Activated naive CD8-positive, alpha-beta T cell (primary cell): ENCODE measurements at regions not wholly inside any gene's neighbourhood (a gene's known extent, or its start where the extent isn't known, plus 50 kb on each side); places are given as distances from the start of the nearest gene placed in this dataset.
"Not testable (repeated sequence)": the region's sequence is repeated elsewhere in the genome, so short reads cannot be mapped to it uniquely, and the experiment has no call there.

Experiments
- H3K27ac Mint-ChIP-seq: one replicate; pipeline ENCODE4 v1.8.0; 2021; ENCODE audit warnings: mixed read lengths
- H3K27me3 Mint-ChIP-seq: one replicate; pipeline ENCODE4 v1.8.0; 2021; ENCODE audit warnings: mixed read lengths
- H3K36me3 Mint-ChIP-seq: one replicate; pipeline ENCODE4 v1.8.0; 2021; ENCODE audit warnings: mixed read lengths
- H3K4me1 Mint-ChIP-seq: one replicate; pipeline ENCODE4 v1.8.0; 2021; ENCODE audit warnings: low read depth, mixed read lengths
- H3K4me3 Mint-ChIP-seq: one replicate; pipeline ENCODE4 v1.8.0; 2021; ENCODE audit warnings: mild to moderate bottlenecking, mixed read lengths
- H3K9me3 Mint-ChIP-seq: one replicate; pipeline ENCODE4 v1.8.0; 2021; ENCODE audit warnings: low read depth, mixed read lengths

DNA sequence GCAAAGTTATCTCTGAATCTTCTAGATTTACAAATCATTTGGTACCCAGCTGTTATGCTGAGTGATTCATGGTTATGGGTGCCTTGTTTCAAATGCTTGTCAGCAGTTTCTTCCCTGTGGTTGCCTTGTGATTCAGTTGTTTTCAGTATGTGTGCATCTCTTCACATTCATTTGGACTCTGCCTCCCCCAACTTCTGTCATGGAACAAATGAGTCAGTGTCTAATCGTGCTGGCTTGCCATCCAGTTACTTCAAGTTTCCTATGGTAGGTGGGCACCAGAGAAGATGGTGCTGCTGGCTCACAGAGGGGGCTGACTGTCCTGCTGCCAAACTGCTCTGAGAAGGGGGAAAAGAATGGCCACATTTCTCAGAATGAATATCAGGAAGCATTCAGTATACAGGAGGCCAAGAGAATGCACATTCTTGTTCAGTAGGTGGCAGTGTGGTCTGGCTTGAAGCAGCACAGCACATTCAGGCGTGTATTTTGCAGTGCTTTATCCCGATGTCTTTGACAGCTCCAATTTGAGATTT lies 260.9 kb downstream of the GLUD2 start:
- Mint-ChIP-seq H3K9me3 (no peaks in the 10 kb centered on the region), H3K27me3 (no peaks in the 10 kb centered on the region), H3K4me1 (peaks cover 17% of the 10 kb centered on the region), H3K27ac (peak overlapping the region; percentile 78), H3K4me3 (no peak overlapping the region), H3K36me3 (no peaks in the 10 kb centered on the region)

DNA sequence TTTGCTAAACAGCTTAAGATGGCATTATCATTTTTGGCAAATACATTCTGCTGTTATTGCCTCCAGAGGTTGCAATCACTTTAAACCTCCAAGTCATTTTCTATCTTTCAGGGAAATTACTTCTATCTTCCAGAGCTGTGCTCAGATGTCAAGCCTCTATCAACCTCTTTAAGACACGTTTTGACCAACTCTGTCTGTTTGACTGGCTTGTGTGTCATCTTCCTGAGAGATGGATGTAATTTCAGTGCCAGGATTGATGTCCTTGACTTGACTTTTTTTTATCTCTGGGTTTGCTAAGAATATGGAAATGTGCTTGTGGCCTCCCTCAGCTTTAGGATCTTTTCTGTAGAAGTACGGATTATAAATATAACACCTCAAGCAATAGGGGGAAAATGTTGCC lies 263.4 kb downstream of the GLUD2 start:
- no peak overlapping the region for H3K4me3 Mint-ChIP-seq

DNA sequence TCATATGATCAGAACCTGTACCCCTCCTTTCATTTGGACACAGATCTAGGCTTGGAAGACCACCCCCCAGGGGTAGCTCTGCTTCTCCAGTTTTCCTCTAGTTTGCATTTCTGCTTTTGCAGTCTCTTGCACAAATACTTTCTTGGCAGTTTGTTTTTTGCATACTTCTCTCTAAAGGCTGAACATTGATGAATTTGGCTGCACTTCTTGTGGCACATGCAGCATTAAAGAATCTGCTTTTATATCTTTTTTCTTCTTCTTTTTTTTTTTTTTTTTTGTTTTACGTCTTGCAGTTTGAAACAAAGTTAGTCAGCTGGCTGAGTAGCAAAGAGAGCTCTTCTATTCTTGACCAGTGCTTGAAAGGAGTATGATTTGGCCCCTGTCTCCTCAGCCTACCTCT lies 273.0 kb downstream of the GLUD2 start:
- Mint-ChIP-seq H3K9me3 (no peaks in the 10 kb centered on the region), H3K4me1 (no peaks in the 10 kb centered on the region), H3K4me3 (no peak overlapping the region), H3K27me3 (no peaks in the 10 kb centered on the region), H3K36me3 (no peaks in the 10 kb centered on the region), H3K27ac (no peak overlapping the region)

More for the DNA sequence above, 263.4 kb downstream of the GLUD2 start:
- H3K9me3 Mint-ChIP-seq, result no peaks in the 10 kb centered on the region
- no peaks in the 10 kb centered on the region for H3K27me3 Mint-ChIP-seq
- peaks cover 17% of the 10 kb centered on the region for H3K4me1 Mint-ChIP-seq
- no peaks in the 10 kb centered on the region for H3K36me3 Mint-ChIP-seq
- no peak overlapping the region for H3K27ac Mint-ChIP-seq

DNA sequence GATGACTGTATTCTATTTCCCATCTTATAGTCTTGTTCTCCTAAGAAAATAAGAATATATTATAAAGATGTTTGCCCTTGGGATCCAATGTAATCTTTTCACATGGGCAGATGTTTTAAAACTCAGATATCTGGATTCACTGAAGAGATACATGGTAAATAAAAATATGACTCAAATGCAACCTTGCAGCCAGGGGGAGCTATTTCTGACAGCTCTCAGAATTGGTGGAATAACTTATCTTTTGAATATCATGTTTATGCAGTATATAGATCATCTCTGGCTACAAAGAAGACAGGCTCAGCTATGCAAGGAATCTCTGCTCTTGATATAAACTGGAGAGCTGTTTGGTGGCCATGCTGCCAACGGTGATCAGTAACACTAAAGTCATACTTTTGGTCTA lies 274.7 kb downstream of the GLUD2 start:
- Mint-ChIP-seq H3K27me3 (no peaks in the 10 kb centered on the region), H3K27ac (no peak overlapping the region), H3K4me3 (no peak overlapping the region), H3K9me3 (no peaks in the 10 kb centered on the region), H3K36me3 (no peaks in the 10 kb centered on the region), H3K4me1 (no peaks in the 10 kb centered on the region)

DNA sequence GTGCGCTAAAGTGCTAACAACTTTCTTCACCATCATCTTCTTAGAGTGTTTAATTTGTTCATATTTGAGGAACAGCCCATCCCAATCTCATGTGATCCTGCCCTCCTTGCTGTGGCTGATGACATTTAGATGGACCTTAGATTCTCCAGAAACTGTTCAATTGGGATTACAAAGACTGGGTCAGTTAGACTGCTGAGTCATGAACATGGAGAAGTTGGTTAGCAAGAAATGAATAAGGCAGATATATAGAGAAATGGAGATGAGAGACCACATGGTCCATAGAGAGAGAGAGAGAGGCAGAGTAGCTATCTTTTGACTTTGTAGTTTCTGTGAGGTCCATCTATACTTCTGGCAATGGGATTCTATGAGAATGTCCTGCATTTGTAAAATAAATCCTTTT lies 275.9 kb downstream of the GLUD2 start:
- no peaks in the 10 kb centered on the region for H3K27me3 Mint-ChIP-seq
- H3K4me1 Mint-ChIP-seq, result no peaks in the 10 kb centered on the region
- H3K27ac Mint-ChIP-seq, result no peak overlapping the region
- no peaks in the 10 kb centered on the region for H3K36me3 Mint-ChIP-seq
- no peak overlapping the region for H3K4me3 Mint-ChIP-seq
- no peaks in the 10 kb centered on the region for H3K9me3 Mint-ChIP-seq

DNA sequence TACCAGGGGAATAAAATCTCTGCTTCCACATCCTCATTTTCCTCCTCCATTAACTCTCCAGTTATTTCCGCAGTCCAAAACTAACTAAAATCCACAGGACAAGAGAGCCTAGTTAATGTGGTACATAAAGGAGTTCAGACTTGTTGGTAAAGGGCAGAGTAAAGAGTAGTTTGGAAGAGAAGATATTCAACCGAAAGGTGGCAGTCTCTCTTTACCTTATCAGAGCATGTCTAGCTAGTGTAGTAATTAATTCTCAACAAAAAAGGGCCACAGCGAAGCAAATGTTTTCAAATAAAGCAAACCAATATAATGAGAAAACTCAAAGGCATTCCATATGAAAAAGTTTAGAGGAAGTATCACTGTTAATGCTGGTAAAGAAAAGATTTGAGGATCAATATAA lies 286.5 kb downstream of the GLUD2 start:
- Mint-ChIP-seq H3K27ac (no peak overlapping the region), H3K36me3 (no peaks in the 10 kb centered on the region), H3K4me1 (no peaks in the 10 kb centered on the region), H3K27me3 (no peaks in the 10 kb centered on the region), H3K4me3 (no peak overlapping the region), H3K9me3 (no peaks in the 10 kb centered on the region)

DNA sequence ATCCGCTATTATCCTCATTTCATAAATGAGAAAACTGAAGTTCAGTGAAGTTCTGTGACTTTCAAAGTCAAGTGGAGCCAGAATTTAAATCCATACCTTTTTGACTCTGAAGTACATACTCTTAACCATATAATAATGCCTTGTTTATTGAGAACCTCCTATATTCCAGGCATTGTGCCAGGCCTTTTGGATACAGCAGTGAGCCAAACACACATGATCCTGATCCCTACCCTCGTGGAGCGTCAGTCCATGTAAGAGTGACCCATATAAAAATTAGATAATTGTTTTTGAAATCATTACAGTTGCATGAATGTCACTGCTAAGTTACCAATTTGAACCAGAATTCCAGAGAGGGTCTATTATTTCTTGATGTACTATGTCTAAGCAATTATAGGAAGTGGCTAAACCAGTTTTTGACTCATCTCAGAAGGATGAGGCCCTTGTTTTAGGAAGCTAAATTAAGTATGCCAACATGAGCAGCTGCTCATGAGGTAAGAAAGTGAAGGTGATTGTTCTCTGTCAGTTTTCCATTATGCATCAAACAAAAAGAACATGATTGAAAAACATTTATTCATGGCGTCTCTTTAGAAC lies 289.5 kb downstream of the GLUD2 start:
- H3K27me3 Mint-ChIP-seq, result no peaks in the 10 kb centered on the region
- no peaks in the 10 kb centered on the region for H3K4me1 Mint-ChIP-seq

DNA sequence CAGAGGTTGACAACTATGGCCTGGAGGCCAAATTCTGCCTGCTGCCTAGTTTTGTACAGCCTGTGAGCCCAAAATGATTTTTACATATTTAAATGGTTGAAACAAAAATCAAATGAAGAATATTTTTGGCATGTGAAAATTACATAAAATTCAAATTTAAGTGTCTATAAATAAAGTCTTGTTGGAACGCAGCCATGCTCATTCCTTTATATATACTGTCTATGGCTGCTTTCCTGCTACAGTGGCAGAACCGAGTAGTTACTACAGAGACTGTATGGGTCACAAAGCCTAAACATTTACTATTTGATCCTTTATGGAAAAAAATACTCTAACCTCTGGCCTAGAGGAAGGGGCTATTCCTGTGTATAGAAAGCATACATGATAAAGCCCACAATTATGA lies 290.4 kb downstream of the GLUD2 start:
- Mint-ChIP-seq H3K4me1 (no peaks in the 10 kb centered on the region), H3K27me3 (no peaks in the 10 kb centered on the region), H3K27ac (no peak overlapping the region), H3K36me3 (no peaks in the 10 kb centered on the region), H3K9me3 (no peaks in the 10 kb centered on the region), H3K4me3 (no peak overlapping the region)

More for the DNA sequence above, 289.5 kb downstream of the GLUD2 start:
- Mint-ChIP-seq H3K4me3 (no peak overlapping the region), H3K36me3 (no peaks in the 10 kb centered on the region), H3K27ac (no peak overlapping the region), H3K9me3 (no peaks in the 10 kb centered on the region)

DNA sequence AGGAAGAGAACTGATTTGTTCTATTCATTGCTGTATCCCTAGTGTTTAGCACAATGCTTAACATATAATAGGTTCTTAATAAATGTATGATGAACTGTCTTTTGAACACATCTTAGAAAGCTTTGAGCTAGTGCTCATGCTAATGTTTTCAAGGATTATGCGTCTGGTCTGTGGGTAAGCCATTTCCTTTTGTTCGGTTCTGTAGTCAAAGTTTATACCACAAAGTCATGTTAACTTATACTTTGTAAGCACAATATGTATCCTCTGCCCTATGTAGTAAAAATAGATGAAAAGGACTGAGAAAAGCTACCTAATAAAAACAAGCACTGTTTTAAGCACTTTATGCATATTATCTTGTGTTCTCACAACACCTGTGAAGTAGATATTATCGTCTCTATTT lies 301.9 kb downstream of the GLUD2 start:
- Mint-ChIP-seq H3K27me3 (no peaks in the 10 kb centered on the region), H3K4me1 (no peaks in the 10 kb centered on the region), H3K9me3 (no peaks in the 10 kb centered on the region)

DNA sequence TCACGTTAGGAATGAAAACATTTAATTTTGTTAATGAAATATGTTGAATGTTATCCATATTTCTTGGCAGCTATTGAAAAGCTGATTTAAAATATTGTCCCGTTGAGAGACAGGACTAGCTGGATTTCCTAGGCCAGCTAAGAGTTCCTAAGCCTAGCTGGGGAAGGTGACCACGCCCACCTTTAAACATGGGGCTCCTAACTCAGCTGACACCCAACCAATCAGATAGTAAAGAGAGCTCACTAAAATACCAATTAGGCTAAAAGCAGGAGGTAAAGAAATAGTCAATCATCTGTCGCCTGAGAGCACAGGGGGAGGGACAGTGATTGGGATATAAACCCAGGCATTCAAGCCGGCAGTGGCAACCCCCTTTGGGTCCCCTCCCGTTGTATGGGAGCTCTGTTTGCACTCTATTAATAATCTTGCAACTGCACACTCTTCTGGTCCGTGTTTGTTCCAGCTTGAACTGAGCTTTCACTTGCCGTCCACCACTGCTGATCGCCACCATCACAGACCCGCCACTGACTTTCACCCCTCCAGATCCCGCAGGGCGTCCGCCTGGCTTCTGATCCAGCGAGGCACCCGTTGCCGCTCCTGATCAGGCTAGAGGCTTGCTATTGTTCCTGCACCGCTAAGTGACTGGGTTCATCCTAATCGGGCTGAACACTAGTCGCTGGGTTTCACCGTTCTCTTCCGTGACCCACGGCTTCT lies 308.9 kb downstream of the GLUD2 start:
- Mint-ChIP-seq H3K36me3 (no peaks in the 10 kb centered on the region), H3K27ac (no peak overlapping the region), H3K4me1 (no peaks in the 10 kb centered on the region), H3K9me3 (no peaks in the 10 kb centered on the region), H3K27me3 (no peaks in the 10 kb centered on the region), H3K4me3 (no peak overlapping the region)

More for the DNA sequence above, 301.9 kb downstream of the GLUD2 start:
- H3K27ac Mint-ChIP-seq, result no peak overlapping the region
- H3K4me3 Mint-ChIP-seq, result no peak overlapping the region
- H3K36me3 Mint-ChIP-seq, result no peaks in the 10 kb centered on the region

DNA sequence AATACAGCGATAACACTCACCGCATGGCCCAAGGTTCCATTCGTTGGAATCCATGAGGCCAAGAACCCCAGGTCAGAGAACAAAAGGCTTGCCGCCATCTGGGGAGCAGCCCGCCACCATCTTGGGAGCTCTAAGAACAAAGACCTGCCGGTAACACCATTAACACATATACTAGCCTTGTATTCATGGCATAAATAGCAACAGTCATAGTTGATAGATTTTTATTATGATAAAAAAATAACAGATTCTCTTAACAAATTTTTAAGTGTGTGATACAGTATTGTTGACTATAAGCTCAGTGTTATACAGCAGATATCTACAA lies 309.4 kb downstream of the GLUD2 start:
- Mint-ChIP-seq H3K9me3 (no peaks in the 10 kb centered on the region), H3K27ac (no peak overlapping the region), H3K27me3 (no peaks in the 10 kb centered on the region), H3K4me3 (no peak overlapping the region), H3K36me3 (no peaks in the 10 kb centered on the region), H3K4me1 (no peaks in the 10 kb centered on the region)

DNA sequence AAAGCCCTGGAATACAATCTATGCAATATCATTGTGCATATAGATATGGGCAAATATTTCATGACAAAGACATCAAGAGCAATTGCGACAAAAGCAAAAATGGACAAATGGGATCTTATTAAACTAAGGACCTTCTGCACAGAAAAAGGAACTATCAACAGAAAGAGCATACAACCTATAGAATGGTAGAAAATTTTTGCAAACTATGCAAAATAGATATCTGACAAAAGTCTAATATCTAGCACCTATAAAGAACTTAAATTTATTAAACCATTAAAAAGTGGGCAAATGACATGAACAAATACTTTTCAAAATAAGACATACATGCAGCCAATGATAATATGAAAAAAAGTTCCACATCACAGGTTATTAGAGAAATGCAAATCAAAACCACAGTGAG lies 312.9 kb downstream of the GLUD2 start:
- H3K4me1 Mint-ChIP-seq, result no peaks in the 10 kb centered on the region
- H3K36me3 Mint-ChIP-seq, result no peaks in the 10 kb centered on the region
- H3K9me3 Mint-ChIP-seq, result no peaks in the 10 kb centered on the region
- no peak overlapping the region for H3K27ac Mint-ChIP-seq
- H3K27me3 Mint-ChIP-seq, result no peaks in the 10 kb centered on the region
- no peak overlapping the region for H3K4me3 Mint-ChIP-seq

DNA sequence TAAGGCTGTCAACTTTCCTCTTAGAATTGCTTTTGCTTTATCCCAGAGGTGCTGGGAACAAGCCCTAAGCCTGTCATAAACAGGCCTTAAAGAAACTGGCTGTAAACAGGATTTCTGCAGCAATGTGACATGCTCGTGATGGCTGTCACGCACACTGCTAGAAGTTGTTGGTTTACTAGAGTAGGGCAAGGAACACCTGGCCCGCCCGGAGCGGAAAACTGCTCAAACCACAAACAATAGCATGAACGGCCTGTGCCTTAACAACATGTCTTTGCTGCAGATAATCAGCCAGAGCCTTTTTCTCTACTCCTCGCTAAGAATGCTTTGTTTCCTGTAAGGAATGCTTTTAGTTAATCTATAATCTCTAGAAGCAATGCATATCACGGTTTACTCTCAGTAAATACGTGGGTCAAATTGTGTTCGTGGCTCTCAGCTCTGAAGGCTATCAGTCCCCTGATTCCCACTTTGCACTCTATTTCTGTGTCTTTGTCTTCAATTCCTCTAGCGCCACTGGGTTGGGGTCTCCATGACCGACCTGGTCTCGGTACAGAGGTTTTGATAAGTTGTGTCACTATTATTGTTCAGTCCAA lies 318.3 kb downstream of the GLUD2 start:
- no peaks in the 10 kb centered on the region for H3K27me3 Mint-ChIP-seq
- H3K27ac Mint-ChIP-seq, result no peak overlapping the region
- no peaks in the 10 kb centered on the region for H3K9me3 Mint-ChIP-seq
- H3K36me3 Mint-ChIP-seq, result no peaks in the 10 kb centered on the region
- no peaks in the 10 kb centered on the region for H3K4me1 Mint-ChIP-seq
- no peak overlapping the region for H3K4me3 Mint-ChIP-seq

DNA sequence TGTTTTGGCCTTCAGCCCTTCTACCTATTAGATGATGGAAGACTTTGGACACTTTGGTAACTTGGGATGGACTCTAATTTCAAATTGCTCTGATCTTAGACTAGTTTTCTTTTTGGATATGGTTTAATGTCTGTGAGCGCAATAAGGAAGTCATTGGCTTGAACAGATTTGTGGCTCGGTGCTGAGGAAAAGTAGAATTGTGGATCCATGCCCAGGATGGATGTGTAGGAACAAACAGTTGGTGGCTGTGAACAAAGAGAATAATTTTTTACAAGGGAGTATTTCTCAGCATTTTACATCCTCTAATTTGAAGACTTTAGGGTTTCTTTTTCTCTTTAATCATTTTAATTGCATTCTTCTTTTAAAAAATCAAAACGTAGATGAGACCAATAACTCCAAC lies 327.1 kb downstream of the GLUD2 start:
- Mint-ChIP-seq H3K27me3 (no peaks in the 10 kb centered on the region), H3K9me3 (no peaks in the 10 kb centered on the region), H3K4me3 (no peak overlapping the region), H3K4me1 (no peaks in the 10 kb centered on the region), H3K36me3 (no peaks in the 10 kb centered on the region), H3K27ac (no peak overlapping the region)

DNA sequence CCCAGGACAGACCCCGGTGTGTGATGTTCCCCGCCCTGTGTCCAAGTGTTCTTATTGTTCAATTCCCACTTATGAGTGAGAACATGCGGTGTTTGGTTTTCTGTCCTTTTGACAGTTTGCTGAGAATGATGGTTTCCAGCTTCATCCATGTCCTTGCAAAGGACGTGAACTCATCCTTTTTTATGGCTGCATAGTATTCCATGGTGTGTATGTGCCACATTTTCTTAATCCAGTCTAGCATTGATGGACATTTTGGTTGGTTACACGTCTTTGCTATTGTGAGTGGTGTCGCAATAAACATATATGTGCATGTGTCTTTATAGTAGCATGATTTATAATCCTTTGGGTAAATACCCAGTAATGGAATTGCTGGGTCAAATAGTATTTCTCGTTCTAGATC lies 334.5 kb downstream of the GLUD2 start:
- H3K4me1 Mint-ChIP-seq, H3K36me3 Mint-ChIP-seq, H3K4me3 Mint-ChIP-seq, H3K27ac Mint-ChIP-seq, H3K27me3 Mint-ChIP-seq, H3K9me3 Mint-ChIP-seq: not testable (repeated sequence)
